Nephron (organoid): ENCODE measurements at regions not wholly inside any gene's neighbourhood (a gene's known extent, or its start where the extent isn't known, plus 50 kb on each side); places are given as distances from the start of the nearest gene placed in this dataset.

ENCODE experiments used
- H3K27ac Mint-ChIP-seq, 3 experiments: 2 replicates each; pipeline ENCODE4 v1.8.0; 2020; ENCODE audit warnings: mixed read lengths in 3 of 3, mild to moderate bottlenecking in 2 of 3, moderate library complexity in 1 of 3
- H3K27me3 Mint-ChIP-seq: 2 replicates; pipeline ENCODE4 v1.8.0; 2021; ENCODE audit warnings: low read depth, mild to moderate bottlenecking, moderate library complexity, mixed read lengths
- H3K36me3 Mint-ChIP-seq: 2 replicates; pipeline ENCODE4 v1.8.0; 2020; ENCODE audit warnings: low read depth, mixed read lengths
- H3K4me1 Mint-ChIP-seq: 2 replicates; pipeline ENCODE4 v1.8.0; 2020; ENCODE audit warnings: mixed read lengths
- H3K4me3 Mint-ChIP-seq, 3 experiments: 2 replicates each; pipeline ENCODE4 v1.8.0; 2020; ENCODE audit warnings: mild to moderate bottlenecking in 3 of 3, mixed read lengths in 3 of 3, moderate library complexity in 2 of 3
- H3K9me3 Mint-ChIP-seq: 2 replicates; pipeline ENCODE4 v1.8.0; 2020; ENCODE audit warnings: mixed read lengths
- CTCF ChIP-seq, 3 experiments: fragments of 200-600 bp; sonication (generic); IDR thresholded peaks; one replicate each; pipeline ENCODE4 v1.5.0; 2021; ENCODE audit warnings: antibody characterized with exemption in 3 of 3; ENCODE audit not compliant: unreplicated experiment in 3 of 3

GRCh38 chr2:51299370-51299769, 267.4 kb upstream of the NRXN1 start:
- Mint-ChIP-seq H3K9me3 (no peaks in the 10 kb centered on the region), H3K36me3 (no peaks in the 10 kb centered on the region), H3K27me3 (no peaks in the 10 kb centered on the region), H3K4me1 (peaks cover 18% of the 10 kb centered on the region), H3K4me3 (no peak overlapping the region), H3K27ac (no peak overlapping the region)
- no peak for TF ChIP-seq CTCF (IDR thresholded peaks at IDR 0.05; ENCODE audit: unreplicated experiment in 3 of 3)

GRCh38 chr2:51297488-51297887, 265.6 kb upstream of the NRXN1 start:
- Mint-ChIP-seq H3K4me3 (no peak overlapping the region), H3K9me3 (no peaks in the 10 kb centered on the region), H3K36me3 (no peaks in the 10 kb centered on the region), H3K27me3 (no peaks in the 10 kb centered on the region), H3K27ac (no peak overlapping the region), H3K4me1 (peaks cover 18% of the 10 kb centered on the region)
- TF ChIP-seq CTCF (IDR thresholded peaks at IDR 0.05; ENCODE audit: unreplicated experiment in 3 of 3) = no peak

GRCh38 chr2:51293566-51294200, 261.8 kb upstream of the NRXN1 start:
- Mint-ChIP-seq H3K9me3 (no peaks in the 10 kb centered on the region), H3K4me1 (peaks cover 13% of the 10 kb centered on the region), H3K4me3 (no peak overlapping the region), H3K27me3 (no peaks in the 10 kb centered on the region), H3K27ac (no peak overlapping the region), H3K36me3 (no peaks in the 10 kb centered on the region)
- no peak for TF ChIP-seq CTCF (IDR thresholded peaks at IDR 0.05; ENCODE audit: unreplicated experiment in 3 of 3)

GRCh38 chr2:51291762-51292551, 260.0 kb upstream of the NRXN1 start:
- H3K36me3 Mint-ChIP-seq = no peaks in the 10 kb centered on the region
- H3K27ac Mint-ChIP-seq = no peak overlapping the region
- no peaks in the 10 kb centered on the region for H3K27me3 Mint-ChIP-seq
- H3K9me3 Mint-ChIP-seq = no peaks in the 10 kb centered on the region
- H3K4me1 Mint-ChIP-seq = peaks cover 6% of the 10 kb centered on the region
- TF ChIP-seq CTCF (IDR thresholded peaks at IDR 0.05; ENCODE audit: unreplicated experiment in 3 of 3) = no peak
- no peak overlapping the region for H3K4me3 Mint-ChIP-seq

- Mint-ChIP-seq H3K4me1 (peaks cover 2% of the 10 kb centered on the region), H3K27me3 (no peaks in the 10 kb centered on the region), H3K4me3 (no peak overlapping the region), H3K9me3 (no peaks in the 10 kb centered on the region), H3K27ac (no peak overlapping the region), H3K36me3 (no peaks in the 10 kb centered on the region)
- no peak for TF ChIP-seq CTCF (IDR thresholded peaks at IDR 0.05; ENCODE audit: unreplicated experiment in 3 of 3)
Observed at GRCh38 chr2:51290725-51291124, 258.8 kb upstream of the NRXN1 start.

- Mint-ChIP-seq H3K4me3 (no peak overlapping the region), H3K27me3 (no peaks in the 10 kb centered on the region)
Observed at GRCh38 chr2:51289045-51289444, 257.1 kb upstream of the NRXN1 start.

More at GRCh38 chr2:51289045-51289444, 257.1 kb upstream of the NRXN1 start:
- no peak overlapping the region for H3K27ac Mint-ChIP-seq
- no peaks in the 10 kb centered on the region for H3K9me3 Mint-ChIP-seq
- H3K36me3 Mint-ChIP-seq = no peaks in the 10 kb centered on the region
- no peak for TF ChIP-seq CTCF (IDR thresholded peaks at IDR 0.05; ENCODE audit: unreplicated experiment in 3 of 3)
- H3K4me1 Mint-ChIP-seq = no peaks in the 10 kb centered on the region
